ENCODE measurements at regions not wholly inside any gene's neighbourhood (a gene's known extent, or its start where the extent isn't known, plus 50 kb on each side); places are given as distances from the start of the nearest gene placed in this dataset.

GRCh38 chr12:89103831-89104230, 248.5 kb downstream of the DUSP6 start:
- H3K4me3 ChIP-seq (ENCODE audit: low read depth, low read length) = no peak overlapping the region
- in situ Hi-C loops (cut with HindIII; ENCODE audit: low sequenced_read_pairs) = no loop called here
- TF ChIP-seq CTCF (IDR thresholded peaks at IDR 0.05; ENCODE audit: low read depth, low read length, missing control alignments) = no peak
- DNase-seq (ENCODE audit: low read depth) = no peak

- H3K4me3 ChIP-seq (ENCODE audit: low read depth, low read length) = no peak overlapping the region
- in situ Hi-C loops (cut with HindIII; ENCODE audit: low sequenced_read_pairs) = no loop called here
- no peak for DNase-seq (ENCODE audit: low read depth)
- no peak for TF ChIP-seq CTCF (IDR thresholded peaks at IDR 0.05; ENCODE audit: low read depth, low read length, missing control alignments)
Measured at GRCh38 chr12:89101440-89101839, 250.9 kb downstream of the DUSP6 start.

GRCh38 chr12:89098441-89099112, 253.7 kb downstream of the DUSP6 start:
- TF ChIP-seq CTCF (IDR thresholded peaks at IDR 0.05; ENCODE audit: low read depth, low read length, missing control alignments) = no peak
- H3K4me3 ChIP-seq (ENCODE audit: low read depth, low read length) = no peak overlapping the region
- DNase-seq (ENCODE audit: low read depth) = no peak
- in situ Hi-C loops (cut with HindIII; ENCODE audit: low sequenced_read_pairs) = no loop called here

- no peak overlapping the region for H3K4me3 ChIP-seq (ENCODE audit: low read depth, low read length)
- in situ Hi-C loops (cut with HindIII; ENCODE audit: low sequenced_read_pairs) = no loop called here
- no peak for DNase-seq (ENCODE audit: low read depth)
- no peak for TF ChIP-seq CTCF (IDR thresholded peaks at IDR 0.05; ENCODE audit: low read depth, low read length, missing control alignments)
Measured at GRCh38 chr12:89092297-89092696, 260.0 kb downstream of the DUSP6 start.

- TF ChIP-seq CTCF (IDR thresholded peaks at IDR 0.05; ENCODE audit: low read depth, low read length, missing control alignments) = no peak
- no peak for DNase-seq (ENCODE audit: low read depth)
- H3K4me3 ChIP-seq (ENCODE audit: low read depth, low read length) = no peak overlapping the region
- in situ Hi-C loops (cut with HindIII; ENCODE audit: low sequenced_read_pairs) = no loop called here
Measured at GRCh38 chr12:89091293-89091841, 260.9 kb downstream of the DUSP6 start.

- no peak for TF ChIP-seq CTCF (IDR thresholded peaks at IDR 0.05; ENCODE audit: low read depth, low read length, missing control alignments)
- no peak for DNase-seq (ENCODE audit: low read depth)
- in situ Hi-C loops (cut with HindIII; ENCODE audit: low sequenced_read_pairs) = no loop called here
- H3K4me3 ChIP-seq (ENCODE audit: low read depth, low read length) = no peak overlapping the region
Measured at GRCh38 chr12:89089264-89089663, 263.0 kb downstream of the DUSP6 start.
